HG02642 (cell line): ENCODE measurements at regions not wholly inside any gene's neighbourhood (a gene's known extent, or its start where the extent isn't known, plus 50 kb on each side); places are given as distances from the start of the nearest gene placed in this dataset.

Experiments
- ATAC-seq: cut with Tn5 transposase; IDR thresholded peaks from one replicate; pipeline ENCODE4 v1.9.1; 2021; ENCODE audit warnings: mild to moderate bottlenecking; ENCODE audit not compliant: unreplicated experiment, poor library complexity

DNA sequence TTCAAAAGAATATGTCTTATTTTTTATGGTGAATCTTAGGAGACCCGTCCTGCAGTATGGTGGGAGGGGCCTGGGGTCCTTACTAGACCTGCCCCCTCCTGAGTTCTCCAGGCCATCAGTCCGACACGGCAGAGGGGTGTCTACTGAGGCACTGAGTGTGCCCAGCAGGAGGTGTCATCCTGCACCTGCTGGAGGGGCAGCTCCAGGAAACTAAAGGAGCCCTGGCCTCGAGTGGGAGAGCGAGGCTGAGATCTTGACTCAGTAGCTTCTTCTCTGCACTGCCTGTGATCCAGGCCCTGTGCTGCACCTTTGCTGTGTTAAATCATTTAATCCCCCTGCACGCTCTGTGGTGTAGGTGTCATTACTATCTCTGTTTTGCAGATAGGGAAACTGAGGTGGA lies 587.7 kb downstream of the PTPRU start:
- ATAC-seq, result no peak

DNA sequence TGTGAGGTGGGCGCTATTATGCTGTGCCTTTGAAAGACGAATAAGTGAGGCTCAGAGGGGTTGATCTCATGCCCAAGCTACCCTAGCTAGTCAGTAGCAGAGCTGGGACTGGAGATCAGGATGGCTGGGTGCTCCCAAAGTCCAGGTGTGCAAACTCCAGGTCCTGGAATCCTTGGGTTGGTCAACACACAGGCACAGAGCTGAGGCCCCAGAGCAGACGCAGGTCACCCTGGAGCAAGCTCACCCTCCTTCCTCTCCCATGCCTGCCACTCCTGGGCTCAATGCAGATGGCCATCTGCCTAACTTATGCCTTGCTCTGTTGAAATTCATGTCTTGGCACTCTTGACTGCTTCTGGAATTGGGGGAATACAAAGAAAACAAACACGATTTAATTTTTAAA lies 587.2 kb downstream of the PTPRU start:
- no peak for ATAC-seq

DNA sequence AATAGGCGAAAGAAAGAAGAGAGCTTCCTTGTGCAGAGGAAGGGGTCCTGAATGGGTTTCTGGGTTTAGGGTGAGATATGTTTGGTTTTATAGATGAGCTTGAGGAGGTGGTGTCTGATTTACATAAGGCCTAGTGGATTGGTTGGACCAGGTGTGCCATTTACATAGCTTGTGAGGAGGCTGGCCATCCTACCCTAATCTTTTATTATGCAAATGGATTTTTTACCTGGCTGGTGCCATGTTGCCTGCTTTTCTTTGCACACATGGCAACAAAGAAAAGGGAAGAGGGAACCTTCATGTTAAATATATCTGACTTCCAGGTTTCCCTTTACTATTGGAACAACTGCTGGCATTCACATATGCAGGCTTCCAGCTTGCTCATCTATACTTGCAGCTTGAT lies 585.3 kb downstream of the PTPRU start:
- no peak for ATAC-seq

DNA sequence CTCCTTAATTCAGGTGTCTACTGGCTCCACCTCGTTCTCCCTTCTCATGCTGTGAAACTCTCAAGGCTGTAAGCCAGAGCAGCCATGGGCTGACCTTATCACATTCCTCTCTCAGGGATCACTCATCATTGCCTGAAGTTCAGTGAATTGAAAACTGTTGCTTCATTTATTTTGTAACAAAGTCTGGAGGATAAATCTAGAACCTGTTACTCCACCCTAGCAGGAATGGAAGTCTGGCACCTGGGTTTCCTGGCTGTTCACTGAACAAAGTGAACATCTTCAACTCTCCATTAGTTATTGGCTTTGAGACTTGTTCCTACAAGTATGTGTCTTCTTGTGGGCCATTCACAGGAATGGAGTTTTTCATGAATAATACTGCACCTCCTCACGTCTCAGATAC lies 584.1 kb downstream of the PTPRU start:
- no peak for ATAC-seq

DNA sequence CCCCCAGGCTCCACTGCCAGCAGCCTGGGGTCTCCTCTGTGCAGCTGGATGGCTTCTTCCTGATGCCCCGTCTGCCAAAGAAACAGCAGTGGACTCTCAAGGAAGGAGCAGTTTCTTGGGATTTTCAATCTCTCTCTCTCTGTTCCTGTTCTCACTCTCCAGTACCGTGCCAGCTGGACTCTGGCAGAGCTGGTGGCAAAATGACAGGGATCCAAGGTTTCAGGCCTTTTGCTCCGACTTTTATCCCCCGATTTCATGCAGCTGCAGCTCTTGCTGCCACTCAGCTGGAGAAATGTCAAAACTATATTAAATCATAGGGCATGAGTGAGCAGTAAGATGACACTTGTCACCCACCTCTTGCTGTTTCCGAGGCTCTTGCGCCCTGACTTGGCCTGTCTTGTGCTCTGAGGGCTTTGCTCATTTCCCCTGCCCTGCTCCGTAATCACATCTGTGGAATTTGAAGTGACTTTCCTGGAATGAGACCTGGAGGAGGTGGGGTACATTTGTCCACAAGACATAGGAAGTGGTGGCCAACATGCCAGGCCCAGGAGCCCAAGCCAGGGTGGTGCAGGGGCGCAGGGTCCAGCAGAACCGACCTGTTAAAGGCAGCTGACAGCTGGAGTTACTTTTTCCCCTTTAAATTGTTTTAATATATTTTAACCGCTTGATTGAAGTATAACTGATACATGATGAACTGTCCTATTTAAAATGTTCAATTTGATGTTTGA lies 576.2 kb downstream of the PTPRU start:
- ATAC-seq, result no peak

DNA sequence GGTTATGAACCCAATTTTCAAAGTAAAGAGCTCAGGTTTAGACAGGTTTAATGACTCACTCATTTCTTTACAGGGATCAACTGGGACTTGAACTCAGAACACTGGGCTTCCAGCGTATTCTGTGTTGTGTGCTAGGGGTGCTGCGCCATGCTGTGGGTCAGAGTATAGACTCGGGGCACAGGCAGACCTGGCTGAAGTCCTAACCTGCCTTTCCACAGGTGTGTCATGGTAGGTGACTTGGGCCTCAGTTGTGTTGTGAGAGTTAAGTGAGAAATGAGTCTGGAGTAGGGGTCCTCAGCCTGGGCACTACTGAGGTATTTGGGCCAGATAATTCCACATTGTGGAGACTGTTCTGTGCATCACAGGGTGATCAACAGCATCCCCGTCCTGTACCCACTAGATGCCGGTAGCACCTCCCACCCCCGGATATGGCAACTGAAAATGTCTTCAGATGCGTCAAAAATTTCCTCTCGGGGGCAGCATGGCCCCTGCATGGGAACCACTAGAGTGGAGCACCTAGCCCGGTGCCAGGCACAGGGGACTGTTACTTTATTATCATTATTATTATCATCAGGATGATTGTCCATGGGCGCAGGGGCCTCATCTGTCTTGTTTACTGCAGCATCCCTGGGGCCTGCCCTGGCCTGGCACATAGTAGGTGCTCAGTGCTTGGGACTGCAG lies 575.5 kb downstream of the PTPRU start:
- no peak for ATAC-seq

DNA sequence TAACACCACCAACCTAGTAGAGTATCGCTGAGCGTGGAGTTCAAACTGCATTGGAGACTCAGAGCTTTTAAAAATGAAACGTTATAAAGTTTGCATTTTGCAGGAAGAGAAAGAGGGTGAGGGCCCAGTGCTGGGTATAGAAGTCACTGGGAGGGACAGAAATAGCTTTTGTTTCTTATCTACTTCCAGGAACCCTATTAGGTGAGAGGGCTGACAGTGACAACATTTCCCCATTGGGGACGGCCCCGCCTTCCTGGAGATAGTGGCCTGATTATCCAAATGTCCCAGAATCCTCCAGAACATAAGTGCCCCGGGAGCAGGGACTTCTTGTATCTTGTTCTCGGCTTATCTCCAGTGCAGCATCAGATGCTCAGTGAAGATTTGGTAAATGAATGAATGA lies 574.9 kb downstream of the PTPRU start:
- ATAC-seq, result no peak

DNA sequence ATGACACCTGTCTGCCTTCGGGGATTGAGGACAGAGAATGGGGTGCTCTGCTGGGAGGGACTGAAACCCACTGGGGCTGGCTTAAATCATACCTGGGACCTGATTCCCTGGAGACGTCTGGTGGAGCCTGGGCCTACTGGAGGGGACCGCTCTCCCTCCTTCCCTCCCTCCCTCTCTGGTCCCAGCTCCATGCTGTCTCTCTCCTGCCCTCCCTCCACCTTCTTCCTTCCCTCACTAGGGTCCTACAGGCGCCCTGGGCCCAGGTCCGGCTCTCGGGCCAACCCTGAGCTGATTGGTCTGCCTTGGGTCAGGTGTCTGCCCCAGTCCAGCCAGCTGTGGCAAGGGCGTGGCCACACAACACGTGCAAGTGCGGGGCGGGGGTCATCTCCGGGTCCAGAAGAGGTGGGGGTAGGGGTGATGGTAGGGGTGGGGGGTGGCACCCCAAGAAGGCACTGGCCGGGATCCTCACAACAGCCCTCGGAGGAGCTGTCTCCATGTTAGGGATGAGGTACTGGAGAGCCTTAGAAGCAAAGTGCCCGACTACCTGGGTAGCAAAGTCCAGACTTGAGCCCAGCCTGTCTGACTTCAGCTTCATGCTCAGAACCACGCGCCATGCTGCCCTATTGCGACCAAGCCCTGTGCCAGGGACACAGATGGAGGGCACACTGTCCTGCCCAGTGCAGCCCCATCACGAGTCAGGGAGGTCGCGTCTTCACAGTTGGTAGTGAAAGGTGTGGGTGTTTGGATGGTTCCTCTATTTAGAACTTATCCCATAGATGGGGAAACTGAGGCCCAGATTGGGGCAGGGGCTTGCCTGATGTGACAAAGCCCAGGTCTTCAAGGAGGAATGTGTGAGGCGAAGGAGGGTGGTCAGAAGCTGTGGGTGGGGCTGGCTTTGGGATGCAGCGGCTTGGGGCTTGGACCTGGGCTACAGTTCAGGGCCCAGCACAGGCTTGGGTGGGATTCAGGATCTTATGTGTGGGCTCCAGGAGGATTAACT lies 574.1 kb downstream of the PTPRU start:
- no peak for ATAC-seq

DNA sequence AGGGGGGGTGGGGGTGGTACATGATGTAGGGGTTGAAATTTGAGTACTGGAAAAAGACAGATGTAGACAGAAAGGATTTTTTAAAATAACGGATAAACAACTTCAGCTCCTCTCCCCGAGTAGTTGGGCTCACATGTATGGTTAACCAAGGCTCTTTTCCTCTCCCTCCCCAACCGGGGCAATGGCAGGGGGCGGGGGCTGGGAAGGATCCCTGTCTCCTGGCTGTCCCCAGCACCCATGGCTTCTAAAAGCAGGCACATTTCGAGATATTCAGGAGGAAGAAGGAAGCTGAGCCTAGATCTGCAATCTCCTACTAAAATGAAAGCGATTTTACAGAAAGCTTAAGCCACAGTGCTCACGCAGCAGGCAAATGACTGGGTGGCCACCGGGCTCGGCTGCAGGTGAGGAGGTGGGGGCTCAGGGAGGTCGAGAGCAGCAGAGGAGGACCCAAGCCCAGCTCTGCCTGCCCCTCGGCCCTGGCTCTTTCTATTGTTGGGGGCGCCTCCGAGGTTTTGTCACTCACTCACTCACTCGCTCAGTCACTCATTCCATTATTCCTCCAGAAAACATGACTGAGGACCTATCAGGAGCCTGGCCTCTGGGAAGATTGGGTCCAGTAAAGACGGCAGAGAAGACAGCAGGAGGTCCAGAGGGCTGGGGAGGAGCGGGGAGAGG lies 573.3 kb downstream of the PTPRU start:
- ATAC-seq, result no peak

DNA sequence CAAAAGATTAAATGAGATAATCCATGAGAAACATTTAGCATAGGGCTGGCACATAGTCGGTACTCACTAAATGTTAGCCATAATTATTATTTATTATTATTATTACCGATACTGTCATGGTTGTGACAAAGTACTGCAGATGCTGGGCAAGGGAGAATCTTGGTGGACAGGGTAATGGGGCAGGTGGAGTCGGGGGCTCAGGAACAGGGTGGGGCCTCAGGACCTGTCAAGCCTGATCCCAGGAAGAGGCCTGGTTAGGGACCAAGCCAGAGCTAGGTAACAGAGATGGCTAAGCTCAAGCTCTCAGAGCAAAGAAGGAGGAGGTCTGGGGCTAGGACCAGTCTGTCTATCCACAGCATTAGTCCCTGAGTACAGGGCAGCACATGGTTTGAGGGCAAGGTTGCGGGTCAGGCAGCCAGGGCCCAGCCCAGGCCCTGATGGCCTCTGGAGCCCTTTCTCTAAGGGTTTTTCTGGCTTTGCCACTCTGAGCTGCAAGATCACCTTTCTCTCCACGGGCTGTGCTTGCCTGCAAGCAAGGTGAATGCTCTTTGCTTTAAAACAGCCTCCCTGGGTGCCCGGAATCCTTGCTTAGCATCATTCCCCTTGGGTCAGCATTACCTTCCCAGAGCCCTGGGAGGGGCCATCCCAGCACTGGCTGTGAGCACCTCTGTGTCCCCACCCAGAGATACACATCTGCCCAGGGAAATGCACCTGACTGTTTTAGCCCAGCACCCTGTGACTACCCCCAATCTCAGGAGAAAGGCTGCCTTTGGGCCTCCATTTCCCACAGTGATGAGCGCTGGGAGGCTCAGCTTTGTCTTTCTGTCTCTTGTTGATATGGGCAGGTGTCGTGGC lies 572.0 kb downstream of the PTPRU start:
- ATAC-seq, result no peak

DNA sequence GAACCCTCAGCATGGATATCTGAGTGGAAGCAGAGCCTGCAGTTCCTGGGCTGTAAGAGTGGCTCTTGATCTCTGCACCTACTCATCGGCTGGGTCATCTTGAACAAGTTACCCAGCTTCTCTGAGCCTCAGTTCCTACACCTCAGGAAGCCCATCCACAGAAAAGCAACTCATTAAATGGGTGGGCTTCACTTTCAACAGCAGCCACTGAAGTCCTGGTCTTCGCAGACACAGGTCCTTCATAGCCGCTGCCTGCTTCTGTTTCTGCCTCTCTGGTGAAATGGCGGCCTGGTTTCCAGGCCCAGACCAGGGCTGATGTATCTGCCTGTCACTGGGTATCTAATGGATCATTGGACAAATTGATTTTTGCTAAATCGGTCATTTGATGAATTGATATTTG lies 571.4 kb downstream of the PTPRU start:
- ATAC-seq, result no peak

DNA sequence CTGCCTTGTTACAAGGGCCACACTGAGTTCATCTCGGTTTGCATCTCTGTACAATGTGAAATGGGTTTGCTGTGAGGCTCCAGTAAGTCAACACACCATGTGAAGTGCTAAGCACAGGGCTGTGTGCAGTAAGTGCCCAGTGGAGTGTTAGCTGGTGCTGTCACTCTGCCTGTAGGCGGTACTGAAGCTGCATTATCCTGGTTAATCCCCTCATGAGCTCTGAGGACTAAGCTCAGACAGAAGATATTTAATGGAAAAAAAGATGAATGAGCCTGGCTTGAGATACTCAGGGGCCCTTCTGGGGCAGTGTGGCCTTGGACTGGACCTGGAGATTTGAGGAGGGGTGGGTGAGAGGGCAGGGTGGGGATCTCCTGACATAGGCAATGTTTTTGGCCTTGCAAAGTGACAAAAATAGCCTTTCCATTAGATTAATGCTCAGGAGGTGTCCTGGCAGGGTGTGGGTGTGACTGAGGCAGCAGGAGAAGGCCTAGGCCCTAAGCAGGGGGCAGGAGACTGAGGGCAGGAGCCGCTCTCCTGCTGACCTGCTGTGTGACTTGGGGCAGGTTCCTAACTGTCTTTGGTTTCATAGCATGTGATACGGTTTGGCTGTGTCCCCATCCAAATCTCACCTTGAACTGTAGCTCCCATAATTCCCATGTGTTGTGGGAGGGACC lies 570.5 kb downstream of the PTPRU start:
- ATAC-seq, result no peak

DNA sequence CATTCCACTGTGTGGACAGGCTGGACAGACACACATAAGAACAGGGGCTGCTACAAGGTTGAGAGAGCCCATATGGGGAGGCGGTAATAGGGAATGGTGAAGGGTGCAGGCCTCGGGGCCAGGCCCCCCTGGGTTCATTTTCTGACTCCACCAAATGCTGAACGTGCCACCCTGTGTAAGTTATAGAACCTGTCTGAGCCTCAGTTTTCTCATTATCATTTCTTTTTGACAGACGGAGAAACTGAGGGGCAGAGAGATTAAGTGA lies 569.5 kb downstream of the PTPRU start:
- no peak for ATAC-seq

DNA sequence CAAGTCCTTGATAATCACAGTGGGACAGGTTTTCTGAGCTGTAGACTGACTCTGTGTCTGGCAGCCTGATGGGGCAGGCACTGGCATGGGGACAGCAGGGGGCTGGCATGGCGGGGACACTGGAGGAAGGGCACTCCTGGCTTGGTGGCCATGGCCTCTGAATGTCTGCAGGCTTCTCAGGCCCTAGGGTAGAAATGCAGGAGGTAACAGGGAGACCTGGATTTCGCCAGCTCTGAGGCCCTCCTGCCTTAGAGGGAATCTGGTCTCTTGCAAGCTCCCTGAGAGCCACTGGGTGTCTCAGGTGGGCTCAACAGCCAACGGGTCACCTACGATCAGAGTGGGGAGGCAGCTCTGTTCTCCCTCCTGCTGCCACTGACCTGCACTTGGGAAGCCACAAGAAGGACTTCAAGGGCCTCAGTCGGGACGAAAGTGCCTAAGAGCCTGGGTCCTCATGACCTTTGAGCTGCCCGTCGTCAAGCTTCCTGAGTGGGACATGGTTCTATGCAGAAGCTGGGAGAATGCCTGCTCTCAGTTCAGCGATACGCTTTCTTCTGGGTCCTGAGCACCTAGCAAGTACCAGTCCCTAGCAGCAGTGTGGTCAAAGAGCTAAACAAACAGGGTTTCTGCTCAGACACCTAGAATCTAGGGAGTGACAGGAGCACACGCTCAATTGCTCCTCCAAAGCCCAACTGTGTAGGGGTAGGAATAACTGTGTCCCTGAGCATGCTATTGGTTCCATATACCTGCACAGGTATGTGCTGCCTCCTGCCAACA lies 569.0 kb downstream of the PTPRU start:
- no peak for ATAC-seq

DNA sequence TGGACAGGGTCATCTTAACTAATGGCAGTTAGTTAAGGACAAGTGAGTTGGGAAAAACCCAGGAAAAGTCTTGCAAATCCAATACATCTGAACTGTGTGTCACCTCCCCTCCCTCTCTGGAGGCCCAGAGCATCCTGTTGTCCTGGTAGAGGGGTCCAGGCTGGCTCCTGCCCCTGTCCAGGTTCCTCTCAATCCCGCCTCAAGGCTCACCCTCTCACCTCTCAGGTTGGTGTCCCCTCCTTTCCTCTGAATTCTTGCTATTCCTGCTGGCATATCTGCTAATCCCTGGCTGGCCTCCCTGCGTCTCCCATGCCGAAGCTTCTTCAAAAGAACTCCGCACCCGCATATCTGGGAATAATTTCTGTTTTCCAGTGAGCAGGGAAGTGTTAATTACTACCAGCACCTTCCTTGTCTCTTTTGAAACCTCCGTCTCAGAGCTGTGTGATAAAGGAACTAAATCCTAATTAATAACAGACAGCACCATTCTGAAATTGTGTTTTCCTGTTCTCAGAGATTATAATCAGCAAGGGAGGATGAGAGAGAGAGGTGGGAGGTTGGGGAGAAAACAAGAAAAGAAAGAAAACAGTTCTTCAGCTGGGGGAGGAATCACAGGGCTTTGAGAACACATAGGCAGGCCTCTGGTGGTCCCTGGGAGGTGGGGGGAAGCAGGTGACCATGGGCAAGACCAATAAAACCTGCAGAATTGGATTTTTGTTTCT lies 568.0 kb downstream of the PTPRU start:
- ATAC-seq, result no peak

DNA sequence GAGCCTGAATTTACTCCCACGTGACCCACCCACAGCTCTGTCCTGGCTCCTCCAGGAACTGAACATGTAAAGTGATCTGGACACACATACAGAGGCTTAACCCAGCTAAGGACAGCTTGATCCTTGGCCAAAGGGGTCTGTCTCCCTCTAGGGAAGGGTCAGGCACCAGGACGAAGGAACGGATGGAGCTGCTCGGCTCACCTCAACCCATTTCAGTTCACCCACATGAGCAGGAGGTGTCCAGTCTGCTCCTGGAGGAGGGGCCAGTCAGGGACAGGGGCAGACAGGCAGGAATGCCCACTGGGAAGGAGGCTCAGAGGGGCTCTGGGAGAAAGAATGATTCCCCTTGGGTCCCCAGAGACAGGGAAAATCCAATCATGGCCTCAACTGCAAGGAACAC lies 567.2 kb downstream of the PTPRU start:
- no peak for ATAC-seq

DNA sequence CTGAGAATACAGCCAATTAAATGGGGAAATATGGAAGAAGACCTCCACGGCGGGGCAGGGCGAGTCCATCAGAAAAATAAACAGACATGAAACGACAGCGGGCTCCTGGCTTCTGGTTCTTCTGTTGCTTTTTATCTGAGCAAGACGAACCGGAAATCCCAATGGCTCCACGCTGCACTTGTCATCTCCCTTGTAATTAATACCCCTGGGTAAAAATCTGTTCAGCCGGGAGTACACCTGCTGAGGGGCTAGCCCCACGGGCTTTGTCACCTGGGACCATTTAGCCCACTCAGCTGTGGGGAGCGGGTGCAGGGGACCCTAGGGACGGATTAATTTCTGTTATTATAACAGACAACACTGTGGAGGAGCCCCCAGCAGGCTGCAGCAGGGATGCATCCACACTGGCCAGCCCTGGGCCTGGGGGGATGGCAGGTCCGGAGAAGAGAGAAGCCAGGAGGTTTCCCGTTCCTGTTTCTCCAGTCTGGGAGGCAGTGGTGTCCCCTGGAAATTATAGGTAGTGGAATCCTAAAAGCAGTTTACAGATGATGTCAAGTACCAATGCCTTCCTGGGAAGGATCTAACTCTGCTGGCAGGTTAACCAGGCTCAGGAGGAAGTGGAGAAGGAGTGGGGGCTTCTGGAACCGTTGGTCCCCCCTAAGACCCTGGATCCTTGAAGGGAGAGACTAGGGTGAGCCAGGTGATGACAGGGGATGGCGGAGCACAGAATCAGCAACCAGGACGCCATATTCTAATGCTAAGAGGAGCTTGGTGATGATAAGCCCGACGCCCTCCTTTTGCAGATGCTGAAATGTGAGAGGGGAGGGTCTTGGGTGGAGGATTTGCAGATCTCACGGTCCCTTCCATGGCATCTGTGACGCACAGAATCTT lies 566.1 kb downstream of the PTPRU start:
- no peak for ATAC-seq
